Caco-2 (cell line): ENCODE measurements at regions not wholly inside any gene's neighbourhood (a gene's known extent, or its start where the extent isn't known, plus 50 kb on each side); places are given as distances from the start of the nearest gene placed in this dataset.

Experiments used
- BruUV-seq: library from RNA; stranded (reverse); fragments of 400-500 nt; replicated peaks from 2 replicates; lab custom pipeline; 2021; lab: Mats Ljungman, UMichigan
- CTCF ChIA-PET: fragments of 300-600 bp; sonication (Branson Sonifier 250); formaldehyde crosslinking; loops from one replicate; lab custom pipeline; 2022; ENCODE audit warnings: antibody characterized with exemption; lab: Charles Lee
- POLR2A ChIA-PET: fragments of 300-600 bp; sonication (Branson Sonifier 250); formaldehyde crosslinking; loops from one replicate; lab custom pipeline; 2022; ENCODE audit warnings: antibody characterized with exemption; lab: Charles Lee
- DNase-seq, 2 experiments: peaks; one replicate each; pipeline versions ENCODE4 v3.0.0 to v3.0.0-alpha.2; 2020 to 2022
- H3K27me3 ChIP-seq: replicated peaks from 2 replicates; pipeline ENCODE4 v1.6.0; 2011; ENCODE audit warnings: low read length; ENCODE audit not compliant: control insufficient read depth, insufficient read depth
- H3K36me3 ChIP-seq: 2 replicates; pipeline ENCODE4 v1.5.1; 2011; ENCODE audit warnings: low read length; ENCODE audit not compliant: control insufficient read depth, insufficient read depth
- H3K4me1 ChIP-seq: fragments of 250-450 bp; sonication (Bioruptor Pico); 2 replicates; pipeline ENCODE4 v1.5.1; 2020; ENCODE audit warnings: mild to moderate bottlenecking
- H3K4me3 ChIP-seq: 2 replicates; pipeline ENCODE4 v1.5.1; 2011; ENCODE audit warnings: low read depth, mild to moderate bottlenecking, control low read depth, low read length
- H3K9me3 ChIP-seq: fragments of 250-450 bp; sonication (Bioruptor Pico); 2 replicates; pipeline ENCODE4 v1.5.1; 2020; ENCODE audit warnings: mild to moderate bottlenecking, moderate library complexity
- H3K27ac Mint-ChIP-seq: one replicate; pipeline ENCODE4 v1.8.0; 2022; ENCODE audit warnings: mixed read lengths; ENCODE audit not compliant: unreplicated experiment
- H3K27me3 Mint-ChIP-seq: one replicate; pipeline ENCODE4 v1.8.0; 2022; ENCODE audit warnings: mixed read lengths; ENCODE audit not compliant: insufficient read depth, unreplicated experiment
- H3K36me3 Mint-ChIP-seq: one replicate; pipeline ENCODE4 v1.8.0; 2022; ENCODE audit warnings: mild to moderate bottlenecking, mixed read lengths; ENCODE audit not compliant: insufficient read depth, unreplicated experiment
- H3K4me1 Mint-ChIP-seq: one replicate; pipeline ENCODE4 v1.8.0; 2022; ENCODE audit warnings: low read depth, mixed read lengths; ENCODE audit not compliant: unreplicated experiment
- H3K4me3 Mint-ChIP-seq: one replicate; pipeline ENCODE4 v1.8.0; 2022; ENCODE audit warnings: mild to moderate bottlenecking, moderate library complexity, mixed read lengths; ENCODE audit not compliant: unreplicated experiment
- H3K9me3 Mint-ChIP-seq: one replicate; pipeline ENCODE4 v1.8.0; 2022; ENCODE audit warnings: mixed read lengths; ENCODE audit not compliant: unreplicated experiment
- intact Hi-C: fragments of 100-400 bp; cut with micrococcal nuclease; formaldehyde crosslinking; loops from one replicate; pipeline ENCODE4 v1.10.0; 2022; ENCODE audit not compliant: unreplicated experiment
- TF ChIP-seq, protein P1 (sequence below), 2 experiments: fragments of 200-600 bp in 1 of 2; IDR thresholded peaks; 1 replicate in 1 of 2; 2 replicates in 1 of 2; pipeline versions ENCODE4 v1.5.1 to v1.8.0; 2011 to 2022; ENCODE audit warnings: antibody characterized with exemption in 1 of 2, control low read depth in 1 of 2, inconsistent platforms in 1 of 2, low read depth in 1 of 2, low read length in 1 of 2, mild to moderate bottlenecking in 1 of 2, moderate library complexity in 1 of 2; ENCODE audit not compliant: insufficient read depth in 1 of 2, severe bottlenecking in 1 of 2, unreplicated experiment in 1 of 2

DNA sequence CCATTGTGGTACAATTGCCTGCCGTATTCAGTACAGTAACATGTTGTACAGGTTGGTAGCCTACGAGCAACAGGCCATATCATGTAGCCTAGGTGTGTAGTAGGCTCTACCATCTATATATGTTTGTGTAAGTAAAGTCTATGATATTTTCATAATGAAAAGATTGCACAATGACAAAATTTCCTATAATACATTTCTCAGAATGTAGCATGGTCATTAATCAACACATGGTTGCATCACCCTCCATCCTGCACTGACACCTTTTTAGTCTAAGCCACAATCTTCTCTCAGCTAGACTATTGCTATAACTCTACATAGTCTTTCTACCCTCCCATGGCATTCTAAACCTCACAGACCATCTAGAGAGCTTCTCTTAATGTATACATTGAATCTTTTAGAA lies 158.5 kb upstream of the HMGA2 start:
- intact Hi-C loops, result no loop called here
- H3K27me3 Mint-ChIP-seq, result no peaks in the 10 kb centered on the region
- DNase-seq, result no peak
- H3K27ac Mint-ChIP-seq, result no peak overlapping the region
- TF ChIP-seq, protein P1, sequence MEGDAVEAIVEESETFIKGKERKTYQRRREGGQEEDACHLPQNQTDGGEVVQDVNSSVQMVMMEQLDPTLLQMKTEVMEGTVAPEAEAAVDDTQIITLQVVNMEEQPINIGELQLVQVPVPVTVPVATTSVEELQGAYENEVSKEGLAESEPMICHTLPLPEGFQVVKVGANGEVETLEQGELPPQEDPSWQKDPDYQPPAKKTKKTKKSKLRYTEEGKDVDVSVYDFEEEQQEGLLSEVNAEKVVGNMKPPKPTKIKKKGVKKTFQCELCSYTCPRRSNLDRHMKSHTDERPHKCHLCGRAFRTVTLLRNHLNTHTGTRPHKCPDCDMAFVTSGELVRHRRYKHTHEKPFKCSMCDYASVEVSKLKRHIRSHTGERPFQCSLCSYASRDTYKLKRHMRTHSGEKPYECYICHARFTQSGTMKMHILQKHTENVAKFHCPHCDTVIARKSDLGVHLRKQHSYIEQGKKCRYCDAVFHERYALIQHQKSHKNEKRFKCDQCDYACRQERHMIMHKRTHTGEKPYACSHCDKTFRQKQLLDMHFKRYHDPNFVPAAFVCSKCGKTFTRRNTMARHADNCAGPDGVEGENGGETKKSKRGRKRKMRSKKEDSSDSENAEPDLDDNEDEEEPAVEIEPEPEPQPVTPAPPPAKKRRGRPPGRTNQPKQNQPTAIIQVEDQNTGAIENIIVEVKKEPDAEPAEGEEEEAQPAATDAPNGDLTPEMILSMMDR (IDR thresholded peaks at IDR 0.05; ENCODE audit: insufficient read depth in 1 of 2, low read depth in 1 of 2, low read length in 1 of 2, severe bottlenecking in 1 of 2, unreplicated experiment in 1 of 2), result no peak
- CTCF ChIA-PET, result no interaction called here
- H3K27me3 ChIP-seq, result no peaks in the 10 kb centered on the region
- POLR2A ChIA-PET, result no interaction called here
- no peak overlapping the region for H3K4me3 ChIP-seq
- H3K9me3 Mint-ChIP-seq, result peaks cover 21% of the 10 kb centered on the region
- H3K36me3 Mint-ChIP-seq, result no peaks in the 10 kb centered on the region
- no TSS peak for BruUV-seq
- no peaks in the 10 kb centered on the region for H3K4me1 Mint-ChIP-seq
- H3K36me3 ChIP-seq, result no peaks in the 10 kb centered on the region
- H3K4me1 ChIP-seq, result no peaks in the 10 kb centered on the region
- H3K9me3 ChIP-seq, result no peaks in the 10 kb centered on the region
- H3K4me3 Mint-ChIP-seq, result no peak overlapping the region

- Histone ChIP-seq H3K27me3 (no peaks in the 10 kb centered on the region), H3K9me3 (no peaks in the 10 kb centered on the region), H3K4me1 (no peaks in the 10 kb centered on the region), H3K4me3 (no peak overlapping the region), H3K36me3 (no peaks in the 10 kb centered on the region)
- DNase-seq, result no peak
- H3K9me3 Mint-ChIP-seq, result peaks cover 21% of the 10 kb centered on the region
- no peak overlapping the region for H3K27ac Mint-ChIP-seq
- TF ChIP-seq, protein P1 (IDR thresholded peaks at IDR 0.05; ENCODE audit: insufficient read depth in 1 of 2, low read depth in 1 of 2, low read length in 1 of 2, severe bottlenecking in 1 of 2, unreplicated experiment in 1 of 2), result no peak
- H3K4me3 Mint-ChIP-seq, result no peak overlapping the region
- no peaks in the 10 kb centered on the region for H3K36me3 Mint-ChIP-seq
- no TSS peak for BruUV-seq
- no peaks in the 10 kb centered on the region for H3K27me3 Mint-ChIP-seq
- POLR2A ChIA-PET, result no interaction called here
- CTCF ChIA-PET, result interaction anchor here (0.6 kb wide), 1 partner anchor 19 kb away, joined by 14 read pairs; no protein-coding TSS in a partner anchor
- H3K4me1 Mint-ChIP-seq, result no peaks in the 10 kb centered on the region
- intact Hi-C loops, result no loop called here
Measured at GRCh38 chr12:65666876-65667275, 157.4 kb upstream of the HMGA2 start.

DNA sequence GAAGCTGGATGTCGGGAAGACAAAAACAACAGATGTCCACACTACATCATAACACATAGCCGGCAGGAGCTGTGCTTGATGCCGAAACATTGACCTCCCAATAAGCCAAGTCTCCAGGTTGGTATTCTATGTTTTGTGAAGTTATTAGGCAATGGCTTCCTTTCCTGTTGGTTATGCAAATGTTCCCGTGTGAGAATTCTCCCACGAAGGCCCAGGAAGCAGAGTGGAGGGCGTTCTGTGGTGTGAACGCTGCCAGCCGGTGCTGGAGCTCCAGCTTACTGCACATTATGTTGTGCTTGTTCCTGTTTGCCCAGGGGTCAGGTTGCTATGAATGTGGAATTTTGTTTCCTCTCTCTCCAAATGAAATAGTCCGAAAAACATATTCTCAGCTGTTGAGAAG lies 156.4 kb upstream of the HMGA2 start:
- TF ChIP-seq, protein P1 (IDR thresholded peaks at IDR 0.05; ENCODE audit: insufficient read depth in 1 of 2, low read depth in 1 of 2, low read length in 1 of 2, severe bottlenecking in 1 of 2, unreplicated experiment in 1 of 2), result no peak
- Mint-ChIP-seq H3K36me3 (no peaks in the 10 kb centered on the region), H3K4me1 (no peaks in the 10 kb centered on the region), H3K27me3 (no peaks in the 10 kb centered on the region), H3K27ac (no peak overlapping the region), H3K9me3 (peaks cover 21% of the 10 kb centered on the region), H3K4me3 (no peak overlapping the region)
- Histone ChIP-seq H3K9me3 (no peaks in the 10 kb centered on the region), H3K36me3 (no peaks in the 10 kb centered on the region), H3K27me3 (no peaks in the 10 kb centered on the region), H3K4me1 (no peaks in the 10 kb centered on the region), H3K4me3 (no peak overlapping the region)
- BruUV-seq, result no TSS peak
- intact Hi-C loops, result no loop called here
- CTCF ChIA-PET, result no interaction called here
- POLR2A ChIA-PET, result no interaction called here
- DNase-seq, result no peak
